T47D (cell line): ENCODE measurements at regions not wholly inside any gene's neighbourhood (a gene's known extent, or its start where the extent isn't known, plus 50 kb on each side); places are given as distances from the start of the nearest gene placed in this dataset.

Experiments used
- DNase-seq, 2 experiments: peaks; one replicate each; pipeline versions ENCODE4 v3.0.0 to v3.0.0-alpha.2; 2011 to 2012; ENCODE audit warnings: low read depth in 1 of 2, low spot score in 1 of 2
- JUND ChIP-seq: IDR thresholded peaks from 2 replicates; pipeline ENCODE4 v1.6.1; 2012; ENCODE audit warnings: low read depth
- in situ Hi-C: cut with HindIII; loops from 2 replicates; pipeline ENCODE4 v1.10.0; 2016; ENCODE audit warnings: low sequenced_read_pairs, low pct_unique_long_range_greater_than_20kb

GRCh38 chr4:111210595-111210994 is 587.7 kb upstream of the PITX2 start:
- in situ Hi-C loops, result no loop called here
- DNase-seq, result no peak
- no peak for TF ChIP-seq JUND

GRCh38 chr4:111213531-111213930 is 590.7 kb upstream of the PITX2 start:
- DNase-seq, result peak in 1 of 2 experiments; percentile 3
- no peak for TF ChIP-seq JUND
- in situ Hi-C loops, result no loop called here

GRCh38 chr4:111214371-111214770 is 591.5 kb upstream of the PITX2 start:
- no peak for TF ChIP-seq JUND
- in situ Hi-C loops, result no loop called here
- no peak for DNase-seq

GRCh38 chr4:111215755-111216154 is 592.9 kb upstream of the PITX2 start:
- TF ChIP-seq JUND, result no peak
- in situ Hi-C loops, result no loop called here
- no peak for DNase-seq

- in situ Hi-C loops, result no loop called here
- no peak for TF ChIP-seq JUND
- no peak for DNase-seq
Observed at GRCh38 chr4:111216791-111217190, 593.9 kb upstream of the PITX2 start.

- DNase-seq, result no peak
Observed at GRCh38 chr4:111221371-111221770, 598.5 kb upstream of the PITX2 start.

GRCh38 chr4:111228396-111228795 is 605.5 kb upstream of the PITX2 start:
- in situ Hi-C loops, result no loop called here
- DNase-seq, result no peak
- TF ChIP-seq JUND, result no peak

More at GRCh38 chr4:111221371-111221770, 598.5 kb upstream of the PITX2 start:
- in situ Hi-C loops, result no loop called here
- TF ChIP-seq JUND, result no peak

GRCh38 chr4:111228874-111229273 is 606.0 kb upstream of the PITX2 start:
- no peak for TF ChIP-seq JUND
- in situ Hi-C loops, result no loop called here
- no peak for DNase-seq

GRCh38 chr4:111230265-111230664 is 607.4 kb upstream of the PITX2 start:
- in situ Hi-C loops, result no loop called here
- DNase-seq, result no peak

GRCh38 chr4:111231281-111231680 is 608.4 kb upstream of the PITX2 start:
- no peak for DNase-seq
- TF ChIP-seq JUND, result no peak
- in situ Hi-C loops, result no loop called here

More at GRCh38 chr4:111230265-111230664, 607.4 kb upstream of the PITX2 start:
- TF ChIP-seq JUND, result no peak

- no peak for TF ChIP-seq JUND
- in situ Hi-C loops, result no loop called here
- no peak for DNase-seq
Observed at GRCh38 chr4:111234939-111235338, 612.1 kb upstream of the PITX2 start.

- in situ Hi-C loops, result no loop called here
- TF ChIP-seq JUND, result no peak
- no peak for DNase-seq
Observed at GRCh38 chr4:111263836-111264235, 641.0 kb upstream of the PITX2 start.

- in situ Hi-C loops, result no loop called here
- DNase-seq, result no peak
- no peak for TF ChIP-seq JUND
Observed at GRCh38 chr4:111266937-111267336, 644.1 kb upstream of the PITX2 start.

GRCh38 chr4:111267786-111268185 is 644.9 kb upstream of the PITX2 start:
- DNase-seq, result no peak
- TF ChIP-seq JUND, result no peak
- in situ Hi-C loops, result no loop called here
